ENCODE measurements at regions not wholly inside any gene's neighbourhood (a gene's known extent, or its start where the extent isn't known, plus 50 kb on each side); places are given as distances from the start of the nearest gene placed in this dataset.
"Not testable (repeated sequence)": the region's sequence is repeated elsewhere in the genome, so short reads cannot be mapped to it uniquely, and the experiment has no call there.

DNA sequence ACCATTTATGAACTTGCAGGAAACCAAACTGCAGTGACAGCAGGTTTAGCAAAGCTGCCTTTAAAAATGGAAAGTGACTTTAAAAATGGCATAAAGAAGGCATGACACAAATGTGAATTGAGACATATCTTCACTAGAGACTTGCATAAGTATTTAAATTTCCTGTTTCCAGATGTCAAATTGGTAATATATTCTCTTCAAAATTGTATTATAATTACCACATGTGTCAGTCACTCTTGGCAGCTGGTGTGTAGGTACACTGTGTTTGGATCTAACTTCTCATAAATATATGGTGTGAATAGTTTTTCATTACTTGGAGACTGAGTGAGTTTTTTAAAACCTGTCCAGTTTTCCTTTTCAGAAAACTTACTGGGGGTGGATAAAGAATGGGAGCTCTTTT, 636.2 kb upstream of the SGO1 start:
- Histone ChIP-seq H3K36me3 (no peaks in the 10 kb centered on the region), H3K4me1 (no peaks in the 10 kb centered on the region), H3K9me3 (peaks cover 0 to 8% (median 3%) of the 10 kb centered on the region in 4 donors), H3K27ac (no peak overlapping the region), H3K27me3 (no peaks in the 10 kb centered on the region), H3K4me3 (no peak overlapping the region)
- DNase-seq: no peak
- no peak for TF ChIP-seq POLR2A (IDR thresholded peaks at IDR 0.05)
- TF ChIP-seq, protein P1, sequence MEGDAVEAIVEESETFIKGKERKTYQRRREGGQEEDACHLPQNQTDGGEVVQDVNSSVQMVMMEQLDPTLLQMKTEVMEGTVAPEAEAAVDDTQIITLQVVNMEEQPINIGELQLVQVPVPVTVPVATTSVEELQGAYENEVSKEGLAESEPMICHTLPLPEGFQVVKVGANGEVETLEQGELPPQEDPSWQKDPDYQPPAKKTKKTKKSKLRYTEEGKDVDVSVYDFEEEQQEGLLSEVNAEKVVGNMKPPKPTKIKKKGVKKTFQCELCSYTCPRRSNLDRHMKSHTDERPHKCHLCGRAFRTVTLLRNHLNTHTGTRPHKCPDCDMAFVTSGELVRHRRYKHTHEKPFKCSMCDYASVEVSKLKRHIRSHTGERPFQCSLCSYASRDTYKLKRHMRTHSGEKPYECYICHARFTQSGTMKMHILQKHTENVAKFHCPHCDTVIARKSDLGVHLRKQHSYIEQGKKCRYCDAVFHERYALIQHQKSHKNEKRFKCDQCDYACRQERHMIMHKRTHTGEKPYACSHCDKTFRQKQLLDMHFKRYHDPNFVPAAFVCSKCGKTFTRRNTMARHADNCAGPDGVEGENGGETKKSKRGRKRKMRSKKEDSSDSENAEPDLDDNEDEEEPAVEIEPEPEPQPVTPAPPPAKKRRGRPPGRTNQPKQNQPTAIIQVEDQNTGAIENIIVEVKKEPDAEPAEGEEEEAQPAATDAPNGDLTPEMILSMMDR (IDR thresholded peaks at IDR 0.05): no peak

- not testable (repeated sequence) for H3K27me3 ChIP-seq, DNase-seq, H3K4me3 ChIP-seq, H3K36me3 ChIP-seq, H3K4me1 ChIP-seq, H3K9me3 ChIP-seq, H3K27ac ChIP-seq
Observed at GRCh38 chr3:20820872-20821271, 634.9 kb upstream of the SGO1 start.

DNA sequence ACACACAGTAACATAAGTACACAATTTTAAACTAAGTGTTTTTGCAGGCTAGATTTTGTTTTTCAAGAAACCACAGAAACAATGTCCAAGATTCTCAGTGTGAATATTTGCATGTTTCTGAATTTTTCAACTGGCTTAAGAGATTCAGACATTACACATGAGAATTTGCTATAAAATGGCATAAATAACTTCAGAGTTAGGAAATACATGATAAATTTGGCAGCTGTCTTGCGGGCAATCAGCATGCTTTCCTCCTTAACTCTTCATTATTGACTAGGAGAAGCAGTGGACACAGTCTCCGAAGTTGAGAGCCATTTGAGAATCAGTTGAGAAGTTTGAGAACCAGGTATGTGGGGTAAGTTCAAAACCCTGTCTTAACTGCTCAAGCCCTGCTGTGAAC, 625.6 kb upstream of the SGO1 start:
- Histone ChIP-seq H3K9me3 (no peaks in the 10 kb centered on the region), H3K27me3 (no peaks in the 10 kb centered on the region), H3K4me3 (no peak overlapping the region), H3K36me3 (no peaks in the 10 kb centered on the region), H3K27ac (no peak overlapping the region), H3K4me1 (no peaks in the 10 kb centered on the region)
- TF ChIP-seq POLR2A (IDR thresholded peaks at IDR 0.05): no peak
- TF ChIP-seq, protein P1 (IDR thresholded peaks at IDR 0.05): no peak
- DNase-seq: no peak

GRCh38 chr3:20811006-20811405, 625.0 kb upstream of the SGO1 start:
- TF ChIP-seq, protein P1 (IDR thresholded peaks at IDR 0.05): no peak
- TF ChIP-seq POLR2A (IDR thresholded peaks at IDR 0.05): no peak
- Histone ChIP-seq H3K4me3 (no peak overlapping the region), H3K27me3 (no peaks in the 10 kb centered on the region), H3K27ac (no peak overlapping the region), H3K36me3 (no peaks in the 10 kb centered on the region), H3K4me1 (no peaks in the 10 kb centered on the region), H3K9me3 (no peaks in the 10 kb centered on the region)
- DNase-seq: no peak

DNA sequence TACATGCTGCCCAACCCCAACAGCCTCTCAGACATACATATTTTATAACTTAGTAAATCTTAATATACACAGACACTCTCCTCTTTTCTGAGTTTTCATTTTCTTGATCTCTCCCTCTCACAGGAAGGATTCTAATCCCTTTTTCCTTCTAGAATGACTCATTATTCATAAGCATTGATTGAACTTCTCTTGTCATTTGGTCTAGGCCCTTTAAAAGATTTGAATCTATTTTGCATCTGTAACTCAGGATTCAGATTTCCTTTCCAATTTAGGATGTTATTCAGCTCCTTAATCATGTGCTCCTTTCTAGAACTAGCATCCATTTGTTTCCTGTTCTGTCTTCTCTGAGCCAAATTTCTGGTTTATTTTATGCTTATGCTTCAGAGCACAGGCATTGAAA, 624.5 kb upstream of the SGO1 start:
- no peaks in the 10 kb centered on the region for H3K4me1 ChIP-seq
- DNase-seq: no peak
- no peaks in the 10 kb centered on the region for H3K27me3 ChIP-seq
- no peaks in the 10 kb centered on the region for H3K36me3 ChIP-seq
- TF ChIP-seq, protein P1 (IDR thresholded peaks at IDR 0.05): no peak
- TF ChIP-seq POLR2A (IDR thresholded peaks at IDR 0.05): no peak
- no peak overlapping the region for H3K27ac ChIP-seq
- no peaks in the 10 kb centered on the region for H3K9me3 ChIP-seq
- no peak overlapping the region for H3K4me3 ChIP-seq

- Histone ChIP-seq H3K9me3 (no peaks in the 10 kb centered on the region), H3K27ac (no peak overlapping the region), H3K27me3 (no peaks in the 10 kb centered on the region), H3K4me1 (no peaks in the 10 kb centered on the region), H3K4me3 (no peak overlapping the region), H3K36me3 (no peaks in the 10 kb centered on the region)
- DNase-seq: no peak
- TF ChIP-seq, protein P1 (IDR thresholded peaks at IDR 0.05): no peak
- TF ChIP-seq POLR2A (IDR thresholded peaks at IDR 0.05): no peak
Observed at GRCh38 chr3:20809356-20809755, 623.4 kb upstream of the SGO1 start.

Measured in Peyer's patch (tissue), 4 donors.